GM10266 (cell line): ENCODE measurements at regions not wholly inside any gene's neighbourhood (a gene's known extent, or its start where the extent isn't known, plus 50 kb on each side); places are given as distances from the start of the nearest gene placed in this dataset.

Experiments
- DNase-seq: peaks from one replicate; pipeline ENCODE4 v3.0.0; 2012; ENCODE audit errors: extremely low spot score
- TF ChIP-seq, protein P1 (sequence below): IDR thresholded peaks from 2 replicates; pipeline ENCODE4 v1.5.1; 2012; ENCODE audit warnings: mild to moderate bottlenecking, low read depth; ENCODE audit not compliant: control insufficient read depth, insufficient read depth; ENCODE audit errors: missing control alignments

DNA sequence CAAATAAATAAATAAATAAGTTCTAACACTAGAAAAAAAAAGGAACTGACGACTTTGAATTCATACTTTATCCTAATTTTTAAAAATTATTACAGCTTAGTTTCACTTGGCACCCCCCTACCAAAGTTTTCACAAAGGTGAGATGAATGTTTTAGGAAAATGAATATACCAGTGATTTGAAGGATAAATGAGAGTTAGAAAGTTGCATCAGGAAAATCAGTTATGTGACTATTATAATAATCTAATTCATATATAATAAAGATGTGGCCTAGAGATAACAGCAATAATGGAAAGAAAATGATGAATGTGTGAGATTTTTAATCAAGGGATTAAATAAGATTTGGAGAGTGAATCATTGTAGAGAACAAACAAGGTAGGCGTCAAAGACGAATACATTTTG is 103.0 kb upstream of the RAP1B start:
- DNase-seq, result no peak
- TF ChIP-seq, protein P1, sequence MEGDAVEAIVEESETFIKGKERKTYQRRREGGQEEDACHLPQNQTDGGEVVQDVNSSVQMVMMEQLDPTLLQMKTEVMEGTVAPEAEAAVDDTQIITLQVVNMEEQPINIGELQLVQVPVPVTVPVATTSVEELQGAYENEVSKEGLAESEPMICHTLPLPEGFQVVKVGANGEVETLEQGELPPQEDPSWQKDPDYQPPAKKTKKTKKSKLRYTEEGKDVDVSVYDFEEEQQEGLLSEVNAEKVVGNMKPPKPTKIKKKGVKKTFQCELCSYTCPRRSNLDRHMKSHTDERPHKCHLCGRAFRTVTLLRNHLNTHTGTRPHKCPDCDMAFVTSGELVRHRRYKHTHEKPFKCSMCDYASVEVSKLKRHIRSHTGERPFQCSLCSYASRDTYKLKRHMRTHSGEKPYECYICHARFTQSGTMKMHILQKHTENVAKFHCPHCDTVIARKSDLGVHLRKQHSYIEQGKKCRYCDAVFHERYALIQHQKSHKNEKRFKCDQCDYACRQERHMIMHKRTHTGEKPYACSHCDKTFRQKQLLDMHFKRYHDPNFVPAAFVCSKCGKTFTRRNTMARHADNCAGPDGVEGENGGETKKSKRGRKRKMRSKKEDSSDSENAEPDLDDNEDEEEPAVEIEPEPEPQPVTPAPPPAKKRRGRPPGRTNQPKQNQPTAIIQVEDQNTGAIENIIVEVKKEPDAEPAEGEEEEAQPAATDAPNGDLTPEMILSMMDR, result no peak

DNA sequence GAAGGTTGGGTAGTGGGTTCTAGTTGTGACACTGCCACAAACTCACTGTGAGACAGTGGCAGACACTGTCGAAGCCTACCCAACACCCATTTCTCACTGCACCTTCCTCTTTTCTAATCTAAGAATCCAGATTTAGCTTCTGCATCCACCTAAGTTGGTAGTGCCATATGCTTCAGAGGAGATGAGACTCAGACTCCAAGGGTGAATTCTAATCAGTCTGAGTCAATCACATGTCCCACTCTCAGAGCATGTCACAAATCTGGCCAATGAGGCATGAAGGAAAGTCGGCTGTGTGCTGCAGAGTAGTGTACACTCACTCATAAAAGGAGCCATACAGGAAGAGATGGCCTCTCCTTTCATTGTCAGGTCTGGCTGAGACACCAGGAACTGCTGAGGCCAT is 102.1 kb upstream of the RAP1B start:
- no peak for DNase-seq
- TF ChIP-seq, protein P1, result no peak

DNA sequence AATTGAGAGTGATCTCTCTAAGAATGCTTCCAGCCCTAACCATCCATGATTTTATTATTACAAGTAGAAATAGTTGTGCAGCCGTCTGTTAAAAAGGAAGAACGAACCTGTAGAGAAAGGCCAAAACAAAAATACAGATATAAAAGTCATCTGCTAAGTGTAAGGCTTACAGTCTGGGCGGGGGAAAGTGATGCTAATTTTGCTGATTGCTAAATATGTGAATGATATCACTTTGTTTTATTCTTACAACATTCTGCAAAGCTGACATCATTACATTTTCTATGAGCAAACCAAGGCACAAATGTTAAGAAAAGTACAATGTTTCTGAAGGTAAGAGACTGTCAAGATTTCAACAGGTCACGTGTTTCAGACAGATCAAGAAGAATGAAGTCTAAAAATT is 101.5 kb upstream of the RAP1B start:
- no peak for DNase-seq
- TF ChIP-seq, protein P1, result no peak

DNA sequence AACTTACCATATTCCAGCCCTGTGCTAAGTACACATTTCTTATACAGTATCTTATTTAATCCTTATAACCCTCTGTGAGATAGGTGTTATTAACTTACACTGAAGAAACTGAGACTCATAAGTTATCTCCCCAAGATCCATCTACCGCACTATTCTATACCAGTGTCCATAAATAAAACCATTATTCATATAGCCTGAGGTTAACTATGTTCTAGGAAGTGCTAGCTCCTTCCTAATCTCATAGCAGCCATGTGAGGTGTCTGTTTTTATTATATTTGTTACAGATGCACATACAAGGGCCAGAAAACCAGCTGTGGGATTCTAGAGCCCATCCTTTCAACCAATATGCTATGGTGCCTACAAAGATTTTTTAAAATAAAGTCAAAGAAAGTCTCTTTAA is 100.3 kb upstream of the RAP1B start:
- no peak for DNase-seq
- TF ChIP-seq, protein P1, result no peak

DNA sequence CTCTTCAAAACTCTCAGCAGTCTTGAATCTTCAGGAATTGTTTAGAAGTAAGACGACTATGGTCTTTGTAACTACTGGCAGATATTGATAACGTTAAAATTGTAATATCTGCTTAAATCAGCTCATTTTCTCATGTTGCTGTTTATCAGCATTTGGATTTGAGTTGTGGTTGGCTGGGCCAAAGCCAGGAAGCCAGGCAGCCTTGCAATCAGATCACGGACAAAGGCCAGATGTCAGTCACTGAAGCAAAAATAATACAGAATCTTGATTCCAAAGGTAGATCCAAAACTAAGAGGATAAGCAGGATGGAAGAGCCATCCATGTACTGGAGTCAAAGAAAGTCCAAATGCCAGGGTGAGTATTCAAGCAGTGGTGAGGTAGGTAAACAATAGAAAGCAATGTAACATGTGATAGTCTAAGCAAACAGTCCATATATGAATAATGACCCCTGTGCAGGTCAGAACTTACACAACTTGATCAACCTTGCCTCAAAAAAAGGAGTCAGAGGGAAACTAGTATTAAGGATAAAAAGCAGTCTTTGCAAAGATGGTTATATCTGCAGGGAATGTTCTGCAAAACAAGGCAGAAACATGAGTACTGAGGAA is 95.8 kb upstream of the RAP1B start:
- DNase-seq, result no peak
- TF ChIP-seq, protein P1, result no peak

DNA sequence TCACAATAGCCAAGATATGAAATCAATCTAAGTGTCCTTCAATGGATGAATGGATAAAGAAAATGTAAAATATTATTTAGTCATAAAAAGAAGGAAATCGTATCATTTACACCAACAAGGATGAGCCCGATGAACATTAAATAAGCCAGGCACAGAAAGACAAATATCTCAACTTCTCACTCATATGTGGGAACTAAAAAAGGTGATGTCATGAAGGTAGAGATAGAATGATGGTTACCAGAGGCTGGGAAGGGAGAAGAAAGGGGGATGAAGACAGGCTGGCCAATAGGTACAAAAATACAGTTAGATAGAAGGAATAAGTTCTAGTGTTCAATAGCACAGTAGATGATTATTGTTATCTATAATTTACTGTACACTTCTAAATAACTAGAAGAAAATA is 94.9 kb upstream of the RAP1B start:
- TF ChIP-seq, protein P1, result no peak
- DNase-seq, result no peak

DNA sequence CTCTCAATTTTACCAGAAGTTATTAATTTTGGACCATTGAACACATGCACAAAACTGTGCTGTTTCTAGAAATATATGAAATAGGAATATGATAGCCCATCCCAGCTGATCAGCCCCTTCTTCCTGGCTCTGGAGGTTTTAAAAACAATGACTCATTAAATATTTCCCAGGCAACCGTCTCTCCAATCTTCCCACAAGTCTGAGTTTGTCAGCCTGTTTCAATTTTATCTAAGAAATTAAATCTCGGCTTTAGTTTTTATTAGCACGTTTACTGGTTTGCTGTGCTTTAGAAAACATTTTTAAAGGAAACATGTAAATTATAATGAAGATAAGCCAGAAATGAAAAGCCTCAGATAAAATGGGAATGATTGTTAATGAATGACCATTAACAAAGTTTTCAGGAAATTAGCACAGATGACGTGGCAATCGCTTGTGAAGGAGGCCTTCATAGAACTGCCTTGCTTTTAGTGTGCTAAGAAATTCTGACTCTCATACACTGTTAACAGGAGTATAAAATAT is 89.3 kb upstream of the RAP1B start:
- TF ChIP-seq, protein P1, result no peak
- DNase-seq, result no peak
